ENCODE measurements at regions not wholly inside any gene's neighbourhood (a gene's known extent, or its start where the extent isn't known, plus 50 kb on each side); places are given as distances from the start of the nearest gene placed in this dataset.
"Not testable (repeated sequence)": the region's sequence is repeated elsewhere in the genome, so short reads cannot be mapped to it uniquely, and the experiment has no call there.

- not testable (repeated sequence) for H2AK5ac ChIP-seq (ENCODE audit: low read depth, low read length); H3K4me3 ChIP-seq (ENCODE audit: low read length in 2 of 2); H2BK5ac ChIP-seq (ENCODE audit: low read length); H4K91ac ChIP-seq (ENCODE audit: low read depth, low read length, poor library complexity); H2BK15ac ChIP-seq (ENCODE audit: low read length); H3K4me1 ChIP-seq (ENCODE audit: control insufficient read depth in 2 of 2, insufficient read depth in 1 of 2, low read depth in 1 of 2, low read length in 2 of 2); H3K4me2 ChIP-seq (ENCODE audit: insufficient read depth, low read length, poor library complexity, severe bottlenecking); DNase-seq (ENCODE audit: low spot score); H2AFZ ChIP-seq (ENCODE audit: low read length); H3K9me3 ChIP-seq (replicated peaks in 1 of 2; ENCODE audit: control insufficient read depth in 2 of 2, insufficient read depth in 1 of 2, low read depth in 1 of 2, low read length in 2 of 2); H3K79me1 ChIP-seq (ENCODE audit: low read depth, low read length); H2BK120ac ChIP-seq (ENCODE audit: low read depth, low read length); H3K36me3 ChIP-seq (replicated peaks in 1 of 2; ENCODE audit: control insufficient read depth in 2 of 2, insufficient read depth in 2 of 2, low read length in 2 of 2); H4K8ac ChIP-seq (ENCODE audit: low read depth, low read length); H3K18ac ChIP-seq (ENCODE audit: low read length); H3K27me3 ChIP-seq (ENCODE audit: control insufficient read depth in 3 of 3, insufficient read depth in 3 of 3, low read depth in 1 of 3, low read length in 3 of 3); H3K27ac ChIP-seq (replicated peaks; ENCODE audit: low read length); H3K4ac ChIP-seq (ENCODE audit: low read length); H3K9ac ChIP-seq (ENCODE audit: low read depth, low read length, poor library complexity); H3K14ac ChIP-seq (ENCODE audit: low read length); H3K23ac ChIP-seq (ENCODE audit: low read depth, low read length, poor library complexity); H2BK12ac ChIP-seq (ENCODE audit: low read length)
- WGBS, 2 donors (ENCODE audit: extremely low coverage in 2 of 2, insufficient read length in 2 of 2, insufficient replicate concordance in 1 of 2): no CpG with 5 or more reads among the region's 5 CpGs
Observed at GRCh38 chr18:14638008-14638407, 94.6 kb upstream of the POTEC start.

- not testable (repeated sequence) for H2BK15ac ChIP-seq (ENCODE audit: low read length); H3K27ac ChIP-seq (replicated peaks; ENCODE audit: low read length); H3K4ac ChIP-seq (ENCODE audit: low read length); H2BK12ac ChIP-seq (ENCODE audit: low read length); H3K9me3 ChIP-seq (replicated peaks in 1 of 2; ENCODE audit: control insufficient read depth in 2 of 2, insufficient read depth in 1 of 2, low read depth in 1 of 2, low read length in 2 of 2); H3K36me3 ChIP-seq (replicated peaks in 1 of 2; ENCODE audit: control insufficient read depth in 2 of 2, insufficient read depth in 2 of 2, low read length in 2 of 2); H4K91ac ChIP-seq (ENCODE audit: low read depth, low read length, poor library complexity); H3K14ac ChIP-seq (ENCODE audit: low read length); H3K4me1 ChIP-seq (ENCODE audit: control insufficient read depth in 2 of 2, insufficient read depth in 1 of 2, low read depth in 1 of 2, low read length in 2 of 2); H2BK120ac ChIP-seq (ENCODE audit: low read depth, low read length); H4K8ac ChIP-seq (ENCODE audit: low read depth, low read length); H3K79me1 ChIP-seq (ENCODE audit: low read depth, low read length); H3K27me3 ChIP-seq (ENCODE audit: control insufficient read depth in 3 of 3, insufficient read depth in 3 of 3, low read depth in 1 of 3, low read length in 3 of 3); H2BK5ac ChIP-seq (ENCODE audit: low read length); H2AK5ac ChIP-seq (ENCODE audit: low read depth, low read length); H2AFZ ChIP-seq (ENCODE audit: low read length); H3K18ac ChIP-seq (ENCODE audit: low read length); H3K9ac ChIP-seq (ENCODE audit: low read depth, low read length, poor library complexity); DNase-seq (ENCODE audit: low spot score); H3K23ac ChIP-seq (ENCODE audit: low read depth, low read length, poor library complexity)
- Histone ChIP-seq H3K4me3 (ENCODE audit: low read length in 2 of 2) (peak overlapping the region in 1 of 2 donors; percentile 35), H3K4me2 (ENCODE audit: insufficient read depth, low read length, poor library complexity, severe bottlenecking) (peak overlapping the region; percentile 18)
- WGBS, 2 donors (ENCODE audit: extremely low coverage in 2 of 2, insufficient read length in 2 of 2, insufficient replicate concordance in 1 of 2): no CpG with 5 or more reads among the region's 13 CpGs
Observed at GRCh38 chr18:14641121-14641520, 97.7 kb upstream of the POTEC start.

- WGBS, 2 donors (ENCODE audit: extremely low coverage in 2 of 2, insufficient read length in 2 of 2, insufficient replicate concordance in 1 of 2): no CpG with 5 or more reads among the region's 8 CpGs
- not testable (repeated sequence) for H3K36me3 ChIP-seq (replicated peaks in 1 of 2; ENCODE audit: control insufficient read depth in 2 of 2, insufficient read depth in 2 of 2, low read length in 2 of 2); H3K79me1 ChIP-seq (ENCODE audit: low read depth, low read length); H2BK5ac ChIP-seq (ENCODE audit: low read length); H4K8ac ChIP-seq (ENCODE audit: low read depth, low read length); H2AFZ ChIP-seq (ENCODE audit: low read length); H3K27ac ChIP-seq (replicated peaks; ENCODE audit: low read length); H2BK15ac ChIP-seq (ENCODE audit: low read length); H3K27me3 ChIP-seq (ENCODE audit: control insufficient read depth in 3 of 3, insufficient read depth in 3 of 3, low read depth in 1 of 3, low read length in 3 of 3); H2AK5ac ChIP-seq (ENCODE audit: low read depth, low read length); H2BK12ac ChIP-seq (ENCODE audit: low read length); H3K18ac ChIP-seq (ENCODE audit: low read length); DNase-seq (ENCODE audit: low spot score); H3K4me3 ChIP-seq (ENCODE audit: low read length in 2 of 2); H3K23ac ChIP-seq (ENCODE audit: low read depth, low read length, poor library complexity); H3K14ac ChIP-seq (ENCODE audit: low read length); H3K9ac ChIP-seq (ENCODE audit: low read depth, low read length, poor library complexity); H4K91ac ChIP-seq (ENCODE audit: low read depth, low read length, poor library complexity); H3K4ac ChIP-seq (ENCODE audit: low read length); H3K4me1 ChIP-seq (ENCODE audit: control insufficient read depth in 2 of 2, insufficient read depth in 1 of 2, low read depth in 1 of 2, low read length in 2 of 2); H3K4me2 ChIP-seq (ENCODE audit: insufficient read depth, low read length, poor library complexity, severe bottlenecking); H2BK120ac ChIP-seq (ENCODE audit: low read depth, low read length); H3K9me3 ChIP-seq (replicated peaks in 1 of 2; ENCODE audit: control insufficient read depth in 2 of 2, insufficient read depth in 1 of 2, low read depth in 1 of 2, low read length in 2 of 2)
Observed at GRCh38 chr18:14643715-14644290, 100.4 kb upstream of the POTEC start.

GRCh38 chr18:14693051-14693450 is 54.9 kb upstream of the ANKRD30B start:
- H2BK5ac ChIP-seq (ENCODE audit: low read length); H4K91ac ChIP-seq (ENCODE audit: low read depth, low read length, poor library complexity): not testable (repeated sequence)

More at GRCh38 chr18:14693051-14693450, 54.9 kb upstream of the ANKRD30B start:
- not testable (repeated sequence) for H3K4me3 ChIP-seq (ENCODE audit: low read length in 2 of 2); H2BK120ac ChIP-seq (ENCODE audit: low read depth, low read length); H3K36me3 ChIP-seq (replicated peaks in 1 of 2; ENCODE audit: control insufficient read depth in 2 of 2, insufficient read depth in 2 of 2, low read length in 2 of 2); H2AK5ac ChIP-seq (ENCODE audit: low read depth, low read length); H3K18ac ChIP-seq (ENCODE audit: low read length); H2BK12ac ChIP-seq (ENCODE audit: low read length); H3K4me1 ChIP-seq (ENCODE audit: control insufficient read depth in 2 of 2, insufficient read depth in 1 of 2, low read depth in 1 of 2, low read length in 2 of 2); DNase-seq (ENCODE audit: low spot score); H3K27me3 ChIP-seq (ENCODE audit: control insufficient read depth in 3 of 3, insufficient read depth in 3 of 3, low read depth in 1 of 3, low read length in 3 of 3); H3K14ac ChIP-seq (ENCODE audit: low read length); H3K79me1 ChIP-seq (ENCODE audit: low read depth, low read length); H3K9ac ChIP-seq (ENCODE audit: low read depth, low read length, poor library complexity); H4K8ac ChIP-seq (ENCODE audit: low read depth, low read length); H3K4me2 ChIP-seq (ENCODE audit: insufficient read depth, low read length, poor library complexity, severe bottlenecking); H3K23ac ChIP-seq (ENCODE audit: low read depth, low read length, poor library complexity); H2BK15ac ChIP-seq (ENCODE audit: low read length); H3K4ac ChIP-seq (ENCODE audit: low read length); H2AFZ ChIP-seq (ENCODE audit: low read length); H3K9me3 ChIP-seq (replicated peaks in 1 of 2; ENCODE audit: control insufficient read depth in 2 of 2, insufficient read depth in 1 of 2, low read depth in 1 of 2, low read length in 2 of 2); H3K27ac ChIP-seq (replicated peaks; ENCODE audit: low read length)
- WGBS, 2 donors (ENCODE audit: extremely low coverage in 2 of 2, insufficient read length in 2 of 2, insufficient replicate concordance in 1 of 2): no CpG with 5 or more reads among the region's 2 CpGs

Data from neuronal stem cell (in vitro differentiated cells).